Neuronal stem cell (in vitro differentiated cells): ENCODE measurements at regions not wholly inside any gene's neighbourhood (a gene's known extent, or its start where the extent isn't known, plus 50 kb on each side); places are given as distances from the start of the nearest gene placed in this dataset.
"Not testable (repeated sequence)": the region's sequence is repeated elsewhere in the genome, so short reads cannot be mapped to it uniquely, and the experiment has no call there.

Experiments used
- DNase-seq: peaks from one replicate; pipeline ENCODE4 v3.0.0-alpha.2; 2013; ENCODE audit warnings: low spot score
- H2AFZ ChIP-seq: one replicate; pipeline ENCODE4 v1.6.1; 2013; ENCODE audit warnings: mild to moderate bottlenecking, low read length, inconsistent platforms
- H2AK5ac ChIP-seq: 2 replicates; pipeline ENCODE4 v1.6.1; 2013; ENCODE audit warnings: low read depth, mild to moderate bottlenecking, inconsistent platforms, low read length, moderate library complexity, mixed read lengths
- H2BK120ac ChIP-seq: 2 replicates; pipeline ENCODE4 v1.6.1; 2013; ENCODE audit warnings: low read depth, mild to moderate bottlenecking, inconsistent platforms, low read length, moderate library complexity, mixed read lengths
- H2BK12ac ChIP-seq: one replicate; pipeline ENCODE4 v1.6.1; 2013; ENCODE audit warnings: low read length, inconsistent platforms
- H2BK15ac ChIP-seq: 2 replicates; pipeline ENCODE4 v1.6.1; 2013; ENCODE audit warnings: mild to moderate bottlenecking, low read length, inconsistent platforms, mixed read lengths
- H2BK5ac ChIP-seq: one replicate; pipeline ENCODE4 v1.6.1; 2013; ENCODE audit warnings: inconsistent platforms, mild to moderate bottlenecking, low read length, moderate library complexity
- H3K14ac ChIP-seq: one replicate; pipeline ENCODE4 v1.6.1; 2013; ENCODE audit warnings: low read length, inconsistent platforms
- H3K18ac ChIP-seq: 2 replicates; pipeline ENCODE4 v1.6.1; 2013; ENCODE audit warnings: low read length, inconsistent platforms
- H3K23ac ChIP-seq: 2 replicates; pipeline ENCODE4 v1.6.1; 2013; ENCODE audit warnings: low read depth, mild to moderate bottlenecking, mixed read lengths, low read length, inconsistent platforms; ENCODE audit not compliant: poor library complexity
- H3K27ac ChIP-seq: replicated peaks from 3 replicates; pipeline ENCODE4 v1.5.1; 2013; ENCODE audit warnings: low read length, inconsistent platforms
- H3K27me3 ChIP-seq, 3 experiments: 2 replicates each; pipeline ENCODE4 v1.6.1; 2013; ENCODE audit warnings: low read length in 3 of 3, mild to moderate bottlenecking in 2 of 3, inconsistent platforms in 1 of 3, low read depth in 1 of 3, mixed read lengths in 1 of 3, moderate library complexity in 1 of 3; ENCODE audit not compliant: control insufficient read depth in 3 of 3, insufficient read depth in 3 of 3
- H3K36me3 ChIP-seq, 2 donors: replicated peaks in 1 of 2; 2 replicates each; pipeline ENCODE4 v1.6.1; 2013; ENCODE audit warnings: low read length in 2 of 2; ENCODE audit not compliant: control insufficient read depth in 2 of 2, insufficient read depth in 2 of 2
- H3K4ac ChIP-seq: 2 replicates; pipeline ENCODE4 v1.6.1; 2013; ENCODE audit warnings: inconsistent platforms, mild to moderate bottlenecking, low read length, moderate library complexity
- H3K4me1 ChIP-seq, 2 donors: 1 replicate in 1 of 2; 2 replicates in 1 of 2; pipeline ENCODE4 v1.6.1; 2013; ENCODE audit warnings: low read length in 2 of 2, low read depth in 1 of 2; ENCODE audit not compliant: control insufficient read depth in 2 of 2, insufficient read depth in 1 of 2
- H3K4me2 ChIP-seq: one replicate; pipeline ENCODE4 v1.6.1; 2013; ENCODE audit warnings: mild to moderate bottlenecking, low read length, inconsistent platforms; ENCODE audit not compliant: insufficient read depth, poor library complexity, severe bottlenecking
- H3K4me3 ChIP-seq, 2 donors: 2 replicates each; pipeline ENCODE4 v1.5.1; 2013; ENCODE audit warnings: low read length in 2 of 2, mild to moderate bottlenecking in 2 of 2, inconsistent platforms in 1 of 2, moderate library complexity in 1 of 2
- H3K79me1 ChIP-seq: one replicate; pipeline ENCODE4 v1.6.1; 2013; ENCODE audit warnings: low read depth, mild to moderate bottlenecking, inconsistent platforms, low read length, moderate library complexity
- H3K9ac ChIP-seq: one replicate; pipeline ENCODE4 v1.6.1; 2013; ENCODE audit warnings: mild to moderate bottlenecking, low read depth, low read length, inconsistent platforms; ENCODE audit not compliant: poor library complexity
- H3K9me3 ChIP-seq, 2 donors: replicated peaks in 1 of 2; 2 replicates each; pipeline versions ENCODE3 to v1.6.1; 2013; ENCODE audit warnings: low read length in 2 of 2, mild to moderate bottlenecking in 2 of 2, inconsistent platforms in 1 of 2, low read depth in 1 of 2, mixed read lengths in 1 of 2, moderate library complexity in 1 of 2; ENCODE audit not compliant: control insufficient read depth in 2 of 2, insufficient read depth in 1 of 2
- H4K8ac ChIP-seq: one replicate; pipeline ENCODE4 v1.6.1; 2013; ENCODE audit warnings: low read depth, mild to moderate bottlenecking, inconsistent platforms, low read length, moderate library complexity
- H4K91ac ChIP-seq: one replicate; pipeline ENCODE4 v1.6.1; 2013; ENCODE audit warnings: low read length, low read depth, mild to moderate bottlenecking, inconsistent platforms; ENCODE audit not compliant: poor library complexity
- WGBS, 2 donors: extraction: QIAGEN DNeasy Blood & Tissue Kit; methylation state at CpG; one replicate each; pipeline ENCODE4 v1.1.7; 2013; ENCODE audit warnings: missing lambda C conversion rate in 2 of 2, mixed read lengths in 1 of 2; ENCODE audit not compliant: insufficient read length in 2 of 2, insufficient replicate concordance in 1 of 2; ENCODE audit errors: extremely low coverage in 2 of 2; 5-methylcytosine and 5-hydroxymethylcytosine counted together

GRCh38 chr11:97069160-97069559 lies 679.3 kb downstream of the JRKL start:
- no peak overlapping the region for H3K4me2 ChIP-seq
- WGBS, 2 donors, result no CpG with 5 or more reads among the region's 3 CpGs

GRCh38 chr11:97072420-97072819 lies 682.6 kb downstream of the JRKL start:
- Histone ChIP-seq H3K36me3 (no peaks in the 10 kb centered on the region), H3K4ac (no peak overlapping the region), H3K4me2 (no peak overlapping the region), H3K27ac (no peak overlapping the region), H3K4me3 (no peak overlapping the region), H2BK15ac (no peak overlapping the region), H2BK120ac (no peak overlapping the region), H3K27me3 (no peaks in the 10 kb centered on the region), H3K18ac (no peak overlapping the region), H4K8ac (no peak overlapping the region), H2BK5ac (no peak overlapping the region), H3K14ac (no peak overlapping the region), H2AFZ (no peak overlapping the region), H3K9me3 (peaks cover 0 to 2% of the 10 kb centered on the region in 2 donors), H4K91ac (no peak overlapping the region), H3K79me1 (no peaks in the 10 kb centered on the region), H2BK12ac (no peak overlapping the region), H2AK5ac (no peak overlapping the region), H3K23ac (no peak overlapping the region), H3K4me1 (no peaks in the 10 kb centered on the region), H3K9ac (no peak overlapping the region)
- no peak for DNase-seq
- no CpG with 5 or more reads among the region's 2 CpGs for WGBS, 2 donors

More at GRCh38 chr11:97069160-97069559, 679.3 kb downstream of the JRKL start:
- no peak for DNase-seq
- no peak overlapping the region for H2AFZ ChIP-seq
- no peak overlapping the region for H3K23ac ChIP-seq
- no peak overlapping the region for H2BK12ac ChIP-seq
- no peak overlapping the region for H3K27ac ChIP-seq
- H2AK5ac ChIP-seq, result no peak overlapping the region
- H3K9me3 ChIP-seq, result peaks cover 0 to under 1% of the 10 kb centered on the region in 2 donors
- no peak overlapping the region for H3K4ac ChIP-seq
- H2BK15ac ChIP-seq, result no peak overlapping the region
- no peaks in the 10 kb centered on the region for H3K4me1 ChIP-seq
- H3K36me3 ChIP-seq, result no peaks in the 10 kb centered on the region
- no peak overlapping the region for H4K8ac ChIP-seq
- no peak overlapping the region for H4K91ac ChIP-seq
- H3K18ac ChIP-seq, result no peak overlapping the region
- no peak overlapping the region for H2BK5ac ChIP-seq
- H3K14ac ChIP-seq, result no peak overlapping the region
- H3K4me3 ChIP-seq, result no peak overlapping the region
- no peak overlapping the region for H3K9ac ChIP-seq
- no peak overlapping the region for H2BK120ac ChIP-seq
- H3K27me3 ChIP-seq, result no peaks in the 10 kb centered on the region
- no peaks in the 10 kb centered on the region for H3K79me1 ChIP-seq

DNA sequence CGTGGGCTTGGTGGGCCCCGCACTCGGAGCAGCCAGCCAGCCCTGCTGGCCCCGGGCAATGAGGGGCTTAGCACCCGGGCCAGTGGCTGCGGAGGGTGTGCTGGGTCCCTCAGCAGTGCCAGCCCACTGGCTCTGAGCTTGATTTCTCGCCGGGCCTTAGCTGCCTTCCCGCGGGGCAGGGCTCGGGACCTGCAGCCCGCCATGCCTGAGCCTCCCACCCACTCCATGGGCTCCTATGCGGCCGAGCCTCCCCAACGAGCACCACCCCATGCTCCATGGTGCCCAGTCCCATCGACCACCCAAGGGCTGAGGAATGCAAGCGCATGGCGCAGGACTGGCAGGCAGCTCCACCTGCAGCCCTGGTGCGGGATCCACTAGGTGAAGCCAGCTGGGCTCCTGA lies 686.9 kb downstream of the JRKL start:
- not testable (repeated sequence) for H3K27me3 ChIP-seq, H3K4me2 ChIP-seq, H3K79me1 ChIP-seq, H2BK12ac ChIP-seq, H2AK5ac ChIP-seq, H4K8ac ChIP-seq, H3K36me3 ChIP-seq, H2BK15ac ChIP-seq, H3K4me3 ChIP-seq, H2BK5ac ChIP-seq, DNase-seq, H3K4ac ChIP-seq, H3K14ac ChIP-seq, H4K91ac ChIP-seq, H3K23ac ChIP-seq, H3K27ac ChIP-seq, H3K18ac ChIP-seq, H3K4me1 ChIP-seq, H2BK120ac ChIP-seq, H2AFZ ChIP-seq, H3K9ac ChIP-seq, H3K9me3 ChIP-seq
- WGBS, 2 donors, result no CpG with 5 or more reads among the region's 19 CpGs

DNA sequence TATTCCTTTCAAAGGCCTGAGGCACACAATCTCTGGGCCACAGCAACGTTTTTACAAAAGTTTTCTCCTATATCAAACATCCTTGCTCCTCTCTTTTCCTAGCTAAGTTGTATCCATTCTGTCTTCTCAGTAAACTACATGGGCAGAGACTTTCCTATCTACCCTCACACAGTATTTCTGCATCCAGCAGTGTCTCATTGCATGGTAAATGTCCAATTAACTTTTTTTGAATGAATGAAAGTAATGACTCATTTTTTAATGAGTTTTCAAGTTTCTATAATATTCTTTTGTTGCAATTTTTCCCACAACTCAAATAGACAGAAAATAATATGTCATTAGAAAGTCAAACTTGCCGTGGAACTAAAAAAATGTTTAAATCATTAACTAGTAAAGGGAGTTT lies 688.6 kb downstream of the JRKL start:
- Histone ChIP-seq H2AFZ (no peak overlapping the region), H4K91ac (no peak overlapping the region), H3K18ac (no peak overlapping the region), H3K14ac (no peak overlapping the region), H2BK12ac (no peak overlapping the region), H3K4ac (no peak overlapping the region), H3K27me3 (no peaks in the 10 kb centered on the region), H3K4me2 (no peak overlapping the region), H4K8ac (no peak overlapping the region), H2BK15ac (no peak overlapping the region), H3K27ac (no peak overlapping the region), H3K23ac (no peak overlapping the region), H3K79me1 (no peaks in the 10 kb centered on the region), H3K4me1 (no peaks in the 10 kb centered on the region), H3K9me3 (peaks cover 0 to 2% of the 10 kb centered on the region in 2 donors), H3K36me3 (no peaks in the 10 kb centered on the region), H2BK120ac (no peak overlapping the region), H3K4me3 (no peak overlapping the region), H3K9ac (no peak overlapping the region), H2AK5ac (no peak overlapping the region), H2BK5ac (no peak overlapping the region)
- no peak for DNase-seq
- no CpG with 5 or more reads among the region's 2 CpGs for WGBS, 2 donors
